ENCODE measurements at regions not wholly inside any gene's neighbourhood (a gene's known extent, or its start where the extent isn't known, plus 50 kb on each side); places are given as distances from the start of the nearest gene placed in this dataset.

- DNase-seq (ENCODE audit: low read depth, low spot score) = no peak
Measured at GRCh38 chr2:8627692-8628085, 54.2 kb upstream of the ID2 start.

GRCh38 chr2:8628179-8628865, 53.5 kb upstream of the ID2 start:
- DNase-seq (ENCODE audit: low read depth, low spot score) = no peak

GRCh38 chr2:8628866-8629209, 53.0 kb upstream of the ID2 start:
- no peak for DNase-seq (ENCODE audit: low read depth, low spot score)

GRCh38 chr2:8629402-8629801, 52.5 kb upstream of the ID2 start:
- DNase-seq (ENCODE audit: low read depth, low spot score) = no peak

- no peak for DNase-seq (ENCODE audit: low read depth, low spot score)
Measured at GRCh38 chr2:8630676-8631464, 51.0 kb upstream of the ID2 start.

- no peak for DNase-seq (ENCODE audit: low read depth, low spot score)
Measured at GRCh38 chr2:8631465-8632005, 50.3 kb upstream of the ID2 start.

Measured in iPS DF 19.7 (cell line).